ENCODE measurements at regions not wholly inside any gene's neighbourhood (a gene's known extent, or its start where the extent isn't known, plus 50 kb on each side); places are given as distances from the start of the nearest gene placed in this dataset.

DNA sequence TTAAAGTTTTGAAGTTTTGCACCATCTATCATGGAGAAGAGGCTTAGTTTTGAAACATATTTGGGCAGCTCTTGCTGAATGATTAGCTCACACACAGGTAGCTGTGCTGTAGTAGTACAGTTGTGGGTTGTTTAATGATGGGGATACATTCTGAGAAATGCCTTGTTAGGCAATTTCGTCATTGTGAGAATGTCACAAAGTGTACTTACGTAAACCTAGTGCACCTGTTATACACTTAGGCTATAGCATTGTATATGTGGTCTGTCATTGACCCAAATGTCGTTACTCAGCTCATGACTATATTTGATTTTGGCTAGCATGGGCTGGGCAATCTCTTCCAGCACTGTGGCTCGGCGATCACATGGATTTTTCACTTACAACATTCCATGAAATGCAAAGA is 247.2 kb upstream of the IGFBP3 start:
- H3K27me3 ChIP-seq (ENCODE audit: insufficient read depth, low read length, poor library complexity, severe bottlenecking): no peaks in the 10 kb centered on the region
- H3K9me3 ChIP-seq (ENCODE audit: insufficient read depth, low read depth, low read length): no peaks in the 10 kb centered on the region
- no peak overlapping the region for H3K4me2 ChIP-seq (ENCODE audit: low read depth, low read length, poor library complexity, severe bottlenecking)
- H3K4me1 ChIP-seq (ENCODE audit: insufficient read depth, low read length, poor library complexity, severe bottlenecking): no peaks in the 10 kb centered on the region
- no peaks in the 10 kb centered on the region for H3K36me3 ChIP-seq (ENCODE audit: insufficient read depth, low read length)
- TF ChIP-seq, protein P1, sequence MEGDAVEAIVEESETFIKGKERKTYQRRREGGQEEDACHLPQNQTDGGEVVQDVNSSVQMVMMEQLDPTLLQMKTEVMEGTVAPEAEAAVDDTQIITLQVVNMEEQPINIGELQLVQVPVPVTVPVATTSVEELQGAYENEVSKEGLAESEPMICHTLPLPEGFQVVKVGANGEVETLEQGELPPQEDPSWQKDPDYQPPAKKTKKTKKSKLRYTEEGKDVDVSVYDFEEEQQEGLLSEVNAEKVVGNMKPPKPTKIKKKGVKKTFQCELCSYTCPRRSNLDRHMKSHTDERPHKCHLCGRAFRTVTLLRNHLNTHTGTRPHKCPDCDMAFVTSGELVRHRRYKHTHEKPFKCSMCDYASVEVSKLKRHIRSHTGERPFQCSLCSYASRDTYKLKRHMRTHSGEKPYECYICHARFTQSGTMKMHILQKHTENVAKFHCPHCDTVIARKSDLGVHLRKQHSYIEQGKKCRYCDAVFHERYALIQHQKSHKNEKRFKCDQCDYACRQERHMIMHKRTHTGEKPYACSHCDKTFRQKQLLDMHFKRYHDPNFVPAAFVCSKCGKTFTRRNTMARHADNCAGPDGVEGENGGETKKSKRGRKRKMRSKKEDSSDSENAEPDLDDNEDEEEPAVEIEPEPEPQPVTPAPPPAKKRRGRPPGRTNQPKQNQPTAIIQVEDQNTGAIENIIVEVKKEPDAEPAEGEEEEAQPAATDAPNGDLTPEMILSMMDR (conservative IDR thresholded peaks at IDR 0.05; ENCODE audit: low read length): no peak
- TF ChIP-seq EZH2phosphoT487 (IDR thresholded peaks at IDR 0.05; ENCODE audit: borderline replicate concordance): no peak
- H3K4me3 ChIP-seq (ENCODE audit: low read length, poor library complexity, severe bottlenecking): no peak overlapping the region
- no peaks in the 10 kb centered on the region for H4K20me1 ChIP-seq (ENCODE audit: insufficient read depth, low read length, poor library complexity, severe bottlenecking)
- H3K9ac ChIP-seq (ENCODE audit: low read depth, low read length, poor library complexity, severe bottlenecking): no peak overlapping the region
- H2AFZ ChIP-seq (ENCODE audit: low read length): no peak overlapping the region
- H3F3A ChIP-seq (ENCODE audit: low read depth): no peaks in the 10 kb centered on the region
- H3K79me2 ChIP-seq (ENCODE audit: insufficient read depth, low read length): no peaks in the 10 kb centered on the region
- H3K9me2 ChIP-seq (replicated peaks; ENCODE audit: low read depth, low read length): no peaks in the 10 kb centered on the region

DNA sequence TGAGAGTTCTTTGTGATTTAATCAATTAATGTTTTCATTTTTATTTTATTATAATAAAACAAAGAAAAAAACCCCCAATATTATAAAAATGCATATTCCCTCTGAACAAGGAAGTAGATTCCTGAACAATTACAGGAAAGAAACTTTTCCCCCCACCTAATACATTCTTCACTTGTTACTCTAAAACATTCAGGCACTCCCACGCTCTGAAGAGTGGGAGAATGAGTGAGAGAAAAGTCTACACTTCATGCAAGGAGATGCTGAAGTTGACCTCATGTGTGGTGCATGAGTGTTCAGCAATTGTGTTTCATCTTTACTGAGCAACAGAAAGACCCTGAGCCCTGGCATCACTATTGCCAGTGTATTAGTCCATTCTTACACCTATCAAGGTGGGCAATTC is 244.2 kb upstream of the IGFBP3 start:
- no peaks in the 10 kb centered on the region for H3F3A ChIP-seq (ENCODE audit: low read depth)
- H3K79me2 ChIP-seq (ENCODE audit: insufficient read depth, low read length): no peaks in the 10 kb centered on the region
- no peaks in the 10 kb centered on the region for H3K4me1 ChIP-seq (ENCODE audit: insufficient read depth, low read length, poor library complexity, severe bottlenecking)
- H2AFZ ChIP-seq (ENCODE audit: low read length): no peak overlapping the region
- H3K9ac ChIP-seq (ENCODE audit: low read depth, low read length, poor library complexity, severe bottlenecking): no peak overlapping the region
- H3K36me3 ChIP-seq (ENCODE audit: insufficient read depth, low read length): no peaks in the 10 kb centered on the region
- H3K9me3 ChIP-seq (ENCODE audit: insufficient read depth, low read depth, low read length): no peaks in the 10 kb centered on the region
- H3K27me3 ChIP-seq (ENCODE audit: insufficient read depth, low read length, poor library complexity, severe bottlenecking): no peaks in the 10 kb centered on the region
- no peak for TF ChIP-seq EZH2phosphoT487 (IDR thresholded peaks at IDR 0.05; ENCODE audit: borderline replicate concordance)
- TF ChIP-seq, protein P1 (conservative IDR thresholded peaks at IDR 0.05; ENCODE audit: low read length): no peak
- no peaks in the 10 kb centered on the region for H4K20me1 ChIP-seq (ENCODE audit: insufficient read depth, low read length, poor library complexity, severe bottlenecking)
- no peak overlapping the region for H3K4me3 ChIP-seq (ENCODE audit: low read length, poor library complexity, severe bottlenecking)
- H3K4me2 ChIP-seq (ENCODE audit: low read depth, low read length, poor library complexity, severe bottlenecking): no peak overlapping the region
- no peaks in the 10 kb centered on the region for H3K9me2 ChIP-seq (replicated peaks; ENCODE audit: low read depth, low read length)

DNA sequence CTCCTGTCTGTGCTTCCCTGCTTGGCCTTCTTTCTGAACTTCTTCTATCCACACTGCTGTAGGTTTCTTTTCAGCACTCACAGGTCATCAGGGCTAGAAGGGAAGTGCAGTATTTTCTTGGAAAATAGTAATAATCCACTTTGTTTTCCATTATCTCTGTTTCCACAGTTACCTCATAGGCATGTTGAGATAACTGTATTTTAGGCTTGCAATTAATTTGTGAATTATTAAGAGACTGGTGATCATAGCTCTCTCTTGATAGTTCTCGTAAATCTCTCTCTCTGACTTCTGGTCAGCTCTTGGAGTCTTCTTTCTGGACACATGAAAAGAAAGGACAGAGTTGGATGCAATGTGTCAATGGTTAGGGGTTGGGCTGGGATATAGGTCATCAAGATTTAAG is 243.6 kb upstream of the IGFBP3 start:
- Histone ChIP-seq H3K27me3 (ENCODE audit: insufficient read depth, low read length, poor library complexity, severe bottlenecking) (no peaks in the 10 kb centered on the region), H3F3A (ENCODE audit: low read depth) (no peaks in the 10 kb centered on the region), H3K36me3 (ENCODE audit: insufficient read depth, low read length) (no peaks in the 10 kb centered on the region), H3K79me2 (ENCODE audit: insufficient read depth, low read length) (no peaks in the 10 kb centered on the region), H3K4me3 (ENCODE audit: low read length, poor library complexity, severe bottlenecking) (no peak overlapping the region), H3K4me2 (ENCODE audit: low read depth, low read length, poor library complexity, severe bottlenecking) (no peak overlapping the region), H3K9me3 (ENCODE audit: insufficient read depth, low read depth, low read length) (no peaks in the 10 kb centered on the region), H4K20me1 (ENCODE audit: insufficient read depth, low read length, poor library complexity, severe bottlenecking) (no peaks in the 10 kb centered on the region), H3K9ac (ENCODE audit: low read depth, low read length, poor library complexity, severe bottlenecking) (no peak overlapping the region), H3K4me1 (ENCODE audit: insufficient read depth, low read length, poor library complexity, severe bottlenecking) (no peaks in the 10 kb centered on the region), H2AFZ (ENCODE audit: low read length) (no peak overlapping the region), H3K9me2 (replicated peaks; ENCODE audit: low read depth, low read length) (no peaks in the 10 kb centered on the region)
- TF ChIP-seq, protein P1 (conservative IDR thresholded peaks at IDR 0.05; ENCODE audit: low read length): no peak
- no peak for TF ChIP-seq EZH2phosphoT487 (IDR thresholded peaks at IDR 0.05; ENCODE audit: borderline replicate concordance)
